ENCODE measurements at regions not wholly inside any gene's neighbourhood (a gene's known extent, or its start where the extent isn't known, plus 50 kb on each side); places are given as distances from the start of the nearest gene placed in this dataset.
"Not testable (repeated sequence)": the region's sequence is repeated elsewhere in the genome, so short reads cannot be mapped to it uniquely, and the experiment has no call there.

DNA sequence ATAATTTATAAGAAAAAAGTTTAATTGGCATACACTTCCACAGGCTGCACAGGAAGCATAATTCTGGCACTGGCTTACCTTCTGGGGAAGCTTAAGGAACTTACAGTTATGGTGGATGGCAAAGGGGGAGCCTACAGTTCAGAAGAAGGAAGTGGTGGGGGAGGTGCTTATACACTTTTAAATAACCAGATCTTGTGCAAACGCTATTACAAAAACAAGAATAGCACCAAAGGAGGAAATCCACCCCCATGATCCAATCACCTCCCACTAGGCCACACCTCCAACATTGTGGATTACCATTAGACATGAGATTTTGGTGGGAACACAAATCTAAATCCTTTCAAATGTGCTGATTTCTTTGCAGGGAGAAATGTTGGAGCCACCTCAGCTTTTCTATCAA lies 287.7 kb downstream of the CPXCR1 start:
- DNase-seq, result no peak

GRCh38 chrX:89053223-89053622 lies 306.2 kb downstream of the CPXCR1 start:
- DNase-seq, result no peak

GRCh38 chrX:89099587-89099986 lies 352.6 kb downstream of the CPXCR1 start:
- DNase-seq, result not testable (repeated sequence)

DNA sequence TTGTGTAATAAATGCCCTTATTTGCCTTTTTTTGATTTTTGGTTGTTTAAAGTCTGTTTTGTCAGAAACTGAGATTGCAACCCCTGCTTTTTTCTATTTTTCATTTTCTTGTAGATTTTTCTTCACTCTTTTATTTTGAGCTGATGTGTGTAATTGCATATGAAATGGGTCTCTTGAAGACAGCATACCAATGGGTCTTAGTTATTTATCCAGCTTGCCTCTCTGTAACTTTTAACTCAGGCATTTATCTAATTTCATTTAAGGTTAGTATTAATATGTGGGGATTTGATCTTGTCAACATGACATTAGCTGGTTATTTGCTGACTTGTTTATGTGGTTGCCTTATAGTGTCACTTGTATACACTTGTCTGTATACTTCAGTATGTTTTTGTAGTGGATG lies 378.0 kb downstream of the CPXCR1 start:
- DNase-seq, result no peak
